ENCODE measurements at regions not wholly inside any gene's neighbourhood (a gene's known extent, or its start where the extent isn't known, plus 50 kb on each side); places are given as distances from the start of the nearest gene placed in this dataset.

DNA sequence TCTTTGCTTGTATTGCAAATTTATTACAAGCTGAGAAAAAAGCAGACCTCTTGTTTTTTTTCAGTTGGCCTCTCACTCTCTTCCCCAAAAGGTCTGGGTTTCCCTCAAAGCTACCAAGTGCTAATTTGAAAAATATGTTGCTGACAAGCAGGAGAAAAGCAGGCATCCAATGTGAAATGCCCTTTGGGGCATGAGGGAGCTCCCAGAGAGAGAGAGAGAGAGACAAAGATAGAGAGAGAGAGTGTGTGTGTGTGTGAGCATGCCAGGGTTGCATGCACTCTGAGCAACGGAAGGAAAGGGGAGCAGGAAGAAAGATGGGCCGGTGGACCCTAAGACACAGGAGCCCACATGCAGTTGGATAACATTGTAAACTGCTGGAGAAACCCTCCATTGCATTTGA, 358.4 kb downstream of the TMEM38B start:
- TF ChIP-seq, protein P1, sequence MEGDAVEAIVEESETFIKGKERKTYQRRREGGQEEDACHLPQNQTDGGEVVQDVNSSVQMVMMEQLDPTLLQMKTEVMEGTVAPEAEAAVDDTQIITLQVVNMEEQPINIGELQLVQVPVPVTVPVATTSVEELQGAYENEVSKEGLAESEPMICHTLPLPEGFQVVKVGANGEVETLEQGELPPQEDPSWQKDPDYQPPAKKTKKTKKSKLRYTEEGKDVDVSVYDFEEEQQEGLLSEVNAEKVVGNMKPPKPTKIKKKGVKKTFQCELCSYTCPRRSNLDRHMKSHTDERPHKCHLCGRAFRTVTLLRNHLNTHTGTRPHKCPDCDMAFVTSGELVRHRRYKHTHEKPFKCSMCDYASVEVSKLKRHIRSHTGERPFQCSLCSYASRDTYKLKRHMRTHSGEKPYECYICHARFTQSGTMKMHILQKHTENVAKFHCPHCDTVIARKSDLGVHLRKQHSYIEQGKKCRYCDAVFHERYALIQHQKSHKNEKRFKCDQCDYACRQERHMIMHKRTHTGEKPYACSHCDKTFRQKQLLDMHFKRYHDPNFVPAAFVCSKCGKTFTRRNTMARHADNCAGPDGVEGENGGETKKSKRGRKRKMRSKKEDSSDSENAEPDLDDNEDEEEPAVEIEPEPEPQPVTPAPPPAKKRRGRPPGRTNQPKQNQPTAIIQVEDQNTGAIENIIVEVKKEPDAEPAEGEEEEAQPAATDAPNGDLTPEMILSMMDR (IDR thresholded peaks at IDR 0.05; ENCODE audit: low read length): no peak
- TF ChIP-seq EZH2 (optimal IDR thresholded peaks at IDR 0.05; ENCODE audit: low read depth, low read length): no peak

Data from MM.1S (cell line).